Endometrium (tissue), 2 donors: ENCODE measurements at regions not wholly inside any gene's neighbourhood (a gene's known extent, or its start where the extent isn't known, plus 50 kb on each side); places are given as distances from the start of the nearest gene placed in this dataset.
"Not testable (repeated sequence)": the region's sequence is repeated elsewhere in the genome, so short reads cannot be mapped to it uniquely, and the experiment has no call there.

Experiments used
- FAIRE-seq: peaks from 2 replicates; lab custom pipeline; 2012; peaks lifted over from hg19 to GRCh38; lab: Jason Lieb, UNC
- donor health status: control.
- donor health status: control.

GRCh38 chr5:124796495-124796894 lies 50.1 kb upstream of the ZNF608 start:
- no peak for FAIRE-seq

- FAIRE-seq: no peak
Measured at GRCh38 chr5:124797665-124798087, 51.2 kb upstream of the ZNF608 start.

- FAIRE-seq: no peak
Measured at GRCh38 chr5:124798890-124799289, 52.5 kb upstream of the ZNF608 start.

GRCh38 chr5:124801551-124801950 lies 55.1 kb upstream of the ZNF608 start:
- no peak for FAIRE-seq

GRCh38 chr5:124803617-124804323 lies 57.3 kb upstream of the ZNF608 start:
- no peak for FAIRE-seq

GRCh38 chr5:124806026-124806372 lies 59.6 kb upstream of the ZNF608 start:
- FAIRE-seq: no peak

GRCh38 chr5:124806373-124807077 lies 60.1 kb upstream of the ZNF608 start:
- FAIRE-seq: no peak

- no peak for FAIRE-seq
Measured at GRCh38 chr5:124808842-124809268, 62.4 kb upstream of the ZNF608 start.

- FAIRE-seq: no peak
Measured at GRCh38 chr5:124810396-124811006, 64.1 kb upstream of the ZNF608 start.

GRCh38 chr5:124812771-124813358 lies 66.4 kb upstream of the ZNF608 start:
- no peak for FAIRE-seq

GRCh38 chr5:124816381-124816780 lies 69.9 kb upstream of the ZNF608 start:
- no peak for FAIRE-seq

- FAIRE-seq: no peak
Measured at GRCh38 chr5:124819201-124819600, 72.8 kb upstream of the ZNF608 start.

GRCh38 chr5:124822647-124823046 lies 76.2 kb upstream of the ZNF608 start:
- no peak for FAIRE-seq

- no peak for FAIRE-seq
Measured at GRCh38 chr5:124823380-124823779, 76.9 kb upstream of the ZNF608 start.

- no peak for FAIRE-seq
Measured at GRCh38 chr5:124824637-124825158, 78.3 kb upstream of the ZNF608 start.

- no peak for FAIRE-seq
Measured at GRCh38 chr5:124825250-124825982, 79.0 kb upstream of the ZNF608 start.

- FAIRE-seq: no peak
Measured at GRCh38 chr5:124825983-124826337, 79.5 kb upstream of the ZNF608 start.

GRCh38 chr5:124828731-124829234 lies 82.3 kb upstream of the ZNF608 start:
- no peak for FAIRE-seq

GRCh38 chr5:124831687-124832240 lies 85.3 kb upstream of the ZNF608 start:
- no peak for FAIRE-seq

- FAIRE-seq: no peak
Measured at GRCh38 chr5:124832510-124832909, 86.1 kb upstream of the ZNF608 start.

- FAIRE-seq: not testable (repeated sequence)
Measured at GRCh38 chr5:124836314-124836713, 89.9 kb upstream of the ZNF608 start.
